Adrenal gland (tissue), 9 donors: ENCODE measurements at regions not wholly inside any gene's neighbourhood (a gene's known extent, or its start where the extent isn't known, plus 50 kb on each side); places are given as distances from the start of the nearest gene placed in this dataset.

Experiments
- DNase-seq, 7 donors: peaks; one replicate each; pipeline ENCODE4 v3.0.0-alpha.2; 2019 to 2020
- H3K27ac ChIP-seq, 5 donors: fragments of 200-600 bp; sonication (generic) in 4 of 5; 1 replicate in 3 of 5; 2 replicates in 2 of 5; pipeline versions ENCODE4 v1.5.1 to v1.8.0; 2016 to 2020; ENCODE audit warnings: mild to moderate bottlenecking in 1 of 5
- H3K27me3 ChIP-seq: fragments of 200-600 bp; 2 replicates; pipeline ENCODE4 v1.8.0; 2021
- H3K36me3 ChIP-seq, 2 donors: fragments of 200-600 bp; replicated peaks in 1 of 2; 1 replicate in 1 of 2; 2 replicates in 1 of 2; pipeline versions ENCODE4 v1.5.1 to v1.8.0; 2018 to 2022
- H3K4me1 ChIP-seq, 2 donors: fragments of 200-600 bp; replicated peaks in 1 of 2; 1 replicate in 1 of 2; 2 replicates in 1 of 2; pipeline versions ENCODE4 v1.5.1 to v1.8.0; 2018 to 2021
- H3K4me3 ChIP-seq, 4 donors: fragments of 200-600 bp; sonication (generic) in 3 of 4; one replicate each; pipeline ENCODE4 v1.5.1; 2016 to 2018
- H3K9me3 ChIP-seq, 3 donors: fragments of 200-600 bp; sonication (generic) in 1 of 3; replicated peaks in 1 of 3; 1 replicate in 2 of 3; 2 replicates in 1 of 3; pipeline versions ENCODE4 v1.5.1 to v1.8.0; 2016 to 2021
- POLR2A ChIP-seq, 2 donors: fragments of 450-650 bp; IDR thresholded peaks; one replicate each; pipeline ENCODE4 v1.6.1; 2017; ENCODE audit warnings: antibody characterized with exemption in 2 of 2, mild to moderate bottlenecking in 2 of 2, moderate library complexity in 1 of 2
- WGBS, 4 donors: extraction: QIAGEN DNeasy Blood & Tissue Kit in 2 of 4; methylation state at CpG; one replicate each; pipeline versions ENCODE4 v1.1.5 to v1.1.7; 2013 to 2017; 5-methylcytosine and 5-hydroxymethylcytosine counted together
- intact Hi-C, 2 donors: fragments of 100-400 bp; cut with DNase I; formaldehyde crosslinking; loops; one replicate each; pipeline versions ENCODE4 v1.14.1 to v1.15.0; 2022 to 2023
- TF ChIP-seq, protein P1 (sequence below), 6 experiments: fragments of 450-650 bp in 4 of 6; fragments of 200-600 bp in 2 of 6; sonication (generic) in 1 of 6; IDR thresholded peaks; 1 replicate in 5 of 6; 2 replicates in 1 of 6; pipeline versions ENCODE4 v1.5.1 to v1.8.0; 2016 to 2021; ENCODE audit warnings: antibody characterized with exemption in 6 of 6, mild to moderate bottlenecking in 2 of 6, moderate library complexity in 1 of 6
- donor health status: healthy with polysubstance abuse.
- donor health status: Bipolar disorder and iron deficiency.
- donor health status: DM: yes; HTN: yes; CAD: no.
- donor health status: DM: no; HTN: no; CAD: no.
- donor health status: DM: no; HTN: no; CAD: no.

DNA sequence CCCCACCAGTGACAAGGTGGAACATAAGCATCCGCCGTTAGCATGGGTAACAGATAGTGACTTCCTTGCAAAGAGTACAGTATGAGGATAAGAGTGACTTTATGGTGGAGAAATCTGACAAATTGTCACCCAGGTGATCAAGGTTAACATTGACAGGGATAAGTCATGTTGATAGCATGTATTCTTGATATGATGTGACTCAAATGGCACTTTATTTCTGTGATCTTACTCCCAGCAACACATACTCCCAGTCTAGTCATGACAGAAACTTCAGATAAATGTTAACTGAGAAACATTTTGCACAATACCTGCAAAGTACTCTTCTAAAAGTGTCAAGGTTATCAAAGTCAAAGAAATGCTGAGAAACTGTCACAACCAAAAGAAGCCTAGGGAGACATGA lies 588.6 kb upstream of the KIF2B start:
- no peaks in the 10 kb centered on the region for H3K4me1 ChIP-seq
- WGBS, 4 donors: 90 to 95% (median 91%) methylated on average over 2 of the region's 2 CpGs
- H3K27me3 ChIP-seq: no peaks in the 10 kb centered on the region
- no peaks in the 10 kb centered on the region for H3K36me3 ChIP-seq
- no peak overlapping the region for H3K27ac ChIP-seq
- DNase-seq: no peak
- intact Hi-C loops: no loop called here
- no peaks in the 10 kb centered on the region for H3K9me3 ChIP-seq
- no peak overlapping the region for H3K4me3 ChIP-seq
- no peak for TF ChIP-seq POLR2A (IDR thresholded peaks at IDR 0.05)
- TF ChIP-seq, protein P1, sequence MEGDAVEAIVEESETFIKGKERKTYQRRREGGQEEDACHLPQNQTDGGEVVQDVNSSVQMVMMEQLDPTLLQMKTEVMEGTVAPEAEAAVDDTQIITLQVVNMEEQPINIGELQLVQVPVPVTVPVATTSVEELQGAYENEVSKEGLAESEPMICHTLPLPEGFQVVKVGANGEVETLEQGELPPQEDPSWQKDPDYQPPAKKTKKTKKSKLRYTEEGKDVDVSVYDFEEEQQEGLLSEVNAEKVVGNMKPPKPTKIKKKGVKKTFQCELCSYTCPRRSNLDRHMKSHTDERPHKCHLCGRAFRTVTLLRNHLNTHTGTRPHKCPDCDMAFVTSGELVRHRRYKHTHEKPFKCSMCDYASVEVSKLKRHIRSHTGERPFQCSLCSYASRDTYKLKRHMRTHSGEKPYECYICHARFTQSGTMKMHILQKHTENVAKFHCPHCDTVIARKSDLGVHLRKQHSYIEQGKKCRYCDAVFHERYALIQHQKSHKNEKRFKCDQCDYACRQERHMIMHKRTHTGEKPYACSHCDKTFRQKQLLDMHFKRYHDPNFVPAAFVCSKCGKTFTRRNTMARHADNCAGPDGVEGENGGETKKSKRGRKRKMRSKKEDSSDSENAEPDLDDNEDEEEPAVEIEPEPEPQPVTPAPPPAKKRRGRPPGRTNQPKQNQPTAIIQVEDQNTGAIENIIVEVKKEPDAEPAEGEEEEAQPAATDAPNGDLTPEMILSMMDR (IDR thresholded peaks at IDR 0.05): no peak

DNA sequence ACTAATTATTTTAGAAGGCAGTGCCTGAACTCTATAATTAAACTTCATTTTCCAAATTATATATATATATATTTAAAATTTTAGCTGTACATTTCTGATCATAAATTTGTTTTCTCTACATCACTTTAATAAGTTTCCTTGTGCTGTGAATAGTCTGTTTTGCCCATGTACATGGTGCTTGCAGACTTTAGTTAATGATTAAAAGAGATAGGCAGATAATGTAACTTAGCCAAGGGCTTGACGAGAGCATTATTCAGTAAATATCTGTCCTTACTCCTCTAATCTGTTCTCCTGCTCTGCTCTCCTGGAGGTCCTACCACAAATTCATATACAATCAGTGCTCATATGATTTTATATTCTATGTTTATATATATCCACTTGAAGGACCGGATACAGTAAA lies 595.2 kb upstream of the KIF2B start:
- Histone ChIP-seq H3K4me1 (no peaks in the 10 kb centered on the region), H3K9me3 (no peaks in the 10 kb centered on the region), H3K4me3 (no peak overlapping the region), H3K27ac (no peak overlapping the region), H3K36me3 (no peaks in the 10 kb centered on the region), H3K27me3 (no peaks in the 10 kb centered on the region)
- 76 to 83% (median 82%) methylated on average over 2 of the region's 2 CpGs for WGBS, 4 donors
- intact Hi-C loops: no loop called here
- no peak for TF ChIP-seq POLR2A (IDR thresholded peaks at IDR 0.05)
- TF ChIP-seq, protein P1 (IDR thresholded peaks at IDR 0.05): no peak
- DNase-seq: no peak

DNA sequence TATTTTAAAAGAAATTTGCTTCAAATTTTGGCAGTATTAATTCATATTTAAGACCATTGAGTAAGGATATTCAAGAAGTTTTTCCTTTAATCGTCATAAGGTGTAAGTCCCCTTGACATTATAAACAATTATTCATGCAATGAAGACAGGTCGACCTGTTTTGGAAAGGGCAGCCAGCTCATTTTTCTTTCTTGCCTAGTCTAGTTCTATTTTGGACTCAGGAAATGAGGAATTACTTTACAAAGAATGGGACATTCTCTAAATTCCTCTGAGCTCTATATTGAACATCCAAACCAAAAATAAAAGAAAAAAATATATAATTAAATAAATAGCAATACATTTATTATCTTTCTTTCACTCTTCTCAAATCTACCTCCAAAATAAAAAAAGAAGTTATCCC lies 595.6 kb upstream of the KIF2B start:
- Histone ChIP-seq H3K4me1 (no peaks in the 10 kb centered on the region), H3K36me3 (no peaks in the 10 kb centered on the region), H3K27ac (no peak overlapping the region), H3K4me3 (no peak overlapping the region), H3K9me3 (no peaks in the 10 kb centered on the region), H3K27me3 (no peaks in the 10 kb centered on the region)
- no peak for DNase-seq
- TF ChIP-seq, protein P1 (IDR thresholded peaks at IDR 0.05): no peak
- intact Hi-C loops: no loop called here
- 12 to 22% (median 15%) methylated on average over 2 of the region's 2 CpGs for WGBS, 4 donors

DNA sequence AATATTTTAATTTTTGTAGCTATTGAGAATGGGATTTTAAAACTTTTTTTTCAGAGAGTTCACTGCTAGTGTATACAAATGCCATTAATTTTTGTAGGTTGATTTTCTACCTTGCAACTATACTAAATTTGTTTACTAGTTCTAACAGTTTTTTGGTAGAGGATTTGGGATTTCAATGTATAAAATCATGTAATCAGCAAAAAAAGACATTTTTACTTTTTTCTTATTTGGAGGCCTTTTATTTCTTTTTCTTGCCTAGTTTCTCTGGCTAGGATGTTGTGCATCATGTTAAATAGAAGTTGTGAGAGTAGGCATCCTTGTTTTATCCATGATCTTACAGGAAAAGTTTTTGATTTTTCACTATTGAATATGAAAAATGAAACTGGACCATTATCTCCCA lies 602.9 kb upstream of the KIF2B start:
- Histone ChIP-seq H3K36me3 (no peaks in the 10 kb centered on the region), H3K27me3 (no peaks in the 10 kb centered on the region), H3K27ac (no peak overlapping the region), H3K4me3 (no peak overlapping the region), H3K4me1 (no peaks in the 10 kb centered on the region), H3K9me3 (no peaks in the 10 kb centered on the region)
- DNase-seq: no peak
- no peak for TF ChIP-seq POLR2A (IDR thresholded peaks at IDR 0.05)
- TF ChIP-seq, protein P1 (IDR thresholded peaks at IDR 0.05): no peak
- intact Hi-C loops: no loop called here
